SK-N-MC (cell line): ENCODE measurements at regions not wholly inside any gene's neighbourhood (a gene's known extent, or its start where the extent isn't known, plus 50 kb on each side); places are given as distances from the start of the nearest gene placed in this dataset.

Experiments
- EZH2 ChIP-seq: fragments of 200-600 bp; sonication (generic); IDR thresholded peaks from one replicate; pipeline ENCODE4 v1.6.1; 2017; ENCODE audit warnings: antibody characterized with exemption
- FOXP2 ChIP-seq: optimal IDR thresholded peaks from 2 replicates; pipeline ENCODE3; 2011; ENCODE audit warnings: mild to moderate bottlenecking, moderate library complexity; ENCODE audit not compliant: insufficient read depth; ENCODE audit errors: extremely low read length, control extremely low read depth
- POLR2AphosphoS5 ChIP-seq: IDR thresholded peaks from 2 replicates; pipeline ENCODE4 v1.6.1; 2012; ENCODE audit warnings: mild to moderate bottlenecking, low read depth, low read length, borderline replicate concordance

- TF ChIP-seq POLR2AphosphoS5 = no peak
- TF ChIP-seq EZH2 = no peak
- TF ChIP-seq FOXP2 = no peak
These were observed 445.5 kb downstream of the MATN1 start for GRCh38 chr1:30277911-30278310.
